ENCODE measurements at regions not wholly inside any gene's neighbourhood (a gene's known extent, or its start where the extent isn't known, plus 50 kb on each side); places are given as distances from the start of the nearest gene placed in this dataset.
"Not testable (repeated sequence)": the region's sequence is repeated elsewhere in the genome, so short reads cannot be mapped to it uniquely, and the experiment has no call there.

GRCh38 chr16:26493751-26494150 lies 573.0 kb upstream of the C16orf82 start:
- no peak for TF ChIP-seq CTCF (IDR thresholded peaks at IDR 0.05; ENCODE audit: extremely low read depth, missing control alignments)
- DNase-seq (ENCODE audit: low spot score): no peak

GRCh38 chr16:26497896-26498295 lies 568.8 kb upstream of the C16orf82 start:
- DNase-seq (ENCODE audit: low spot score): no peak
- TF ChIP-seq CTCF (IDR thresholded peaks at IDR 0.05; ENCODE audit: extremely low read depth, missing control alignments): no peak

GRCh38 chr16:26500326-26500725 lies 566.4 kb upstream of the C16orf82 start:
- no peak for DNase-seq (ENCODE audit: low spot score)
- no peak for TF ChIP-seq CTCF (IDR thresholded peaks at IDR 0.05; ENCODE audit: extremely low read depth, missing control alignments)

- TF ChIP-seq CTCF (IDR thresholded peaks at IDR 0.05; ENCODE audit: extremely low read depth, missing control alignments): no peak
- DNase-seq (ENCODE audit: low spot score): no peak
Measured at GRCh38 chr16:26505496-26505895, 561.2 kb upstream of the C16orf82 start.

- DNase-seq (ENCODE audit: low spot score): not testable (repeated sequence)
Measured at GRCh38 chr16:26508946-26509345, 557.8 kb upstream of the C16orf82 start.

GRCh38 chr16:26510924-26511323 lies 555.8 kb upstream of the C16orf82 start:
- TF ChIP-seq CTCF (IDR thresholded peaks at IDR 0.05; ENCODE audit: extremely low read depth, missing control alignments): no peak
- no peak for DNase-seq (ENCODE audit: low spot score)

- no peak for TF ChIP-seq CTCF (IDR thresholded peaks at IDR 0.05; ENCODE audit: extremely low read depth, missing control alignments)
- DNase-seq (ENCODE audit: low spot score): no peak
Measured at GRCh38 chr16:26511463-26511862, 555.3 kb upstream of the C16orf82 start.

GRCh38 chr16:26521626-26522025 lies 545.1 kb upstream of the C16orf82 start:
- DNase-seq (ENCODE audit: low spot score): no peak
- no peak for TF ChIP-seq CTCF (IDR thresholded peaks at IDR 0.05; ENCODE audit: extremely low read depth, missing control alignments)

All from GM20000 (cell line).